ENCODE measurements at regions not wholly inside any gene's neighbourhood (a gene's known extent, or its start where the extent isn't known, plus 50 kb on each side); places are given as distances from the start of the nearest gene placed in this dataset.
"Not testable (repeated sequence)": the region's sequence is repeated elsewhere in the genome, so short reads cannot be mapped to it uniquely, and the experiment has no call there.

DNA sequence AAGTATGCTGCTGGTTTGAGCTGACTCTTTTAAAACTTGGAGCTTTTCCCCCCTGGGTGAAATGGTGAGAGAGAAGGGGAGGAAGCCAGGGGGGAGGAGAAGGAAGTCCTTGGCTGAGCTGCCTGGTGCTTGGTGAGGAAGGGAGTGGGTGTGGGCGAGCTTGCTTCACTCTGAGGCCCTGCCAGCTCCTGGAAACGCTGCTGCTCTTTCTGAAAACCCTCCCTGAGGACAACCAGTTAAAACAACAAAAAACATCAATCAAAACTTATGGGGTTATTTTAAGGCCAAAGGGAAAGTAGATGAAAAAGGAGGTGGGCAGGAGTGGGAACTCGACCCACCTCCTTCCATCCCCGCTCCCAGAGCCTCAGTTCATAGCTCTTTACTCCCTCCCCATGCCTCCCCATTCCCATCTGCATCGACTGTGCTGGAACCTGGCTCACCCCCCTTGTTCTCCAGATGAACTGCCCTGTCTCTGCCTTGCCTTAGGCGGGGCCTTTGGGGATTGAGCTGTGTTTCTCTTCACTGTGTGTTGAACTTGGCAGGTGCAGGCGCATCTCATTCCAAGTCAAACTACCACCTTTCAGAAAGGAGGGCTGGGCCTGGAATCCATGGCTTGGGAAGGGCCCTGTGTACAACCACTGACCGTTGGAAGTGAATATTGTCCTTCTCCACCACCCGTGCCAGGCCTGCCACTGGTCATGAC is 166.1 kb downstream of the ZNF621 start:
- TF ChIP-seq CTCF (conservative IDR thresholded peaks at IDR 0.05; ENCODE audit: low read length) (no peak), EZH2phosphoT487 (IDR thresholded peaks at IDR 0.05; ENCODE audit: borderline replicate concordance, low read depth, low read length) (no peak)
- CTCF ChIA-PET (ENCODE audit: unreplicated experiment) = no interaction called here

GRCh38 chr3:40691452-40691861 is 166.7 kb downstream of the ZNF621 start:
- Histone ChIP-seq H3K79me2 (ENCODE audit: insufficient read depth, low read depth, low read length) (no peaks in the 10 kb centered on the region), H3K9me2 (ENCODE audit: insufficient read depth, low read length) (no peaks in the 10 kb centered on the region), H3K27ac (ENCODE audit: low read depth, low read length, poor library complexity, severe bottlenecking) (no peak overlapping the region), H3K4me3 (ENCODE audit: low read depth, low read length, poor library complexity, severe bottlenecking) (no peak overlapping the region), H4K20me1 (ENCODE audit: insufficient read depth, low read length) (no peaks in the 10 kb centered on the region), H3K4me2 (ENCODE audit: low read length) (no peak overlapping the region), H3K36me3 (ENCODE audit: insufficient read depth, low read length) (no peaks in the 10 kb centered on the region), H3K4me1 (ENCODE audit: insufficient read depth, low read length, poor library complexity, severe bottlenecking) (no peaks in the 10 kb centered on the region), H2AFZ (ENCODE audit: low read length) (no peak overlapping the region), H3K9me3 (ENCODE audit: low read length) (no peaks in the 10 kb centered on the region)
- TF ChIP-seq CTCF (conservative IDR thresholded peaks at IDR 0.05; ENCODE audit: low read length) = no peak
- no peak for TF ChIP-seq EZH2phosphoT487 (IDR thresholded peaks at IDR 0.05; ENCODE audit: borderline replicate concordance, low read depth, low read length)
- ChIA-PET POLR2A (interaction anchor here (1.1 kb wide), 1 partner anchor 21 kb away, joined by 3 read pairs; no protein-coding TSS in a partner anchor), CTCF (ENCODE audit: unreplicated experiment) (no interaction called here)
- no TSS peak for BruUV-seq (replicated peaks)
- DNase-seq (ENCODE audit: low spot score) = no peak
- intact Hi-C loops (cut with micrococcal nuclease; ENCODE audit: unreplicated experiment) = no loop called here

More for the DNA sequence above, 166.1 kb downstream of the ZNF621 start:
- H3K4me2 ChIP-seq (ENCODE audit: low read length) = no peak overlapping the region
- H3K36me3 ChIP-seq (ENCODE audit: insufficient read depth, low read length) = no peaks in the 10 kb centered on the region
- no peaks in the 10 kb centered on the region for H3K9me3 ChIP-seq (ENCODE audit: low read length)
- H3K4me1 ChIP-seq (ENCODE audit: insufficient read depth, low read length, poor library complexity, severe bottlenecking) = no peaks in the 10 kb centered on the region
- no peak for DNase-seq (ENCODE audit: low spot score)
- intact Hi-C loops (cut with micrococcal nuclease; ENCODE audit: unreplicated experiment) = no loop called here
- no peaks in the 10 kb centered on the region for H3K79me2 ChIP-seq (ENCODE audit: insufficient read depth, low read depth, low read length)
- no peak overlapping the region for H3K4me3 ChIP-seq (ENCODE audit: low read depth, low read length, poor library complexity, severe bottlenecking)
- POLR2A ChIA-PET = interaction anchor here (0.8 to 1.1 kb wide), 3 partner anchors 10 to 24 kb away, joined by 3 to 5 read pairs (median 3); no protein-coding TSS in a partner anchor
- no peaks in the 10 kb centered on the region for H4K20me1 ChIP-seq (ENCODE audit: insufficient read depth, low read length)
- H3K27ac ChIP-seq (ENCODE audit: low read depth, low read length, poor library complexity, severe bottlenecking) = no peak overlapping the region
- BruUV-seq (replicated peaks) = no TSS peak
- H2AFZ ChIP-seq (ENCODE audit: low read length) = no peak overlapping the region
- no peaks in the 10 kb centered on the region for H3K9me2 ChIP-seq (ENCODE audit: insufficient read depth, low read length)

GRCh38 chr3:40695848-40696247 is 171.1 kb downstream of the ZNF621 start:
- intact Hi-C loops (cut with micrococcal nuclease; ENCODE audit: unreplicated experiment) = no loop called here
- BruUV-seq (replicated peaks) = no TSS peak

DNA sequence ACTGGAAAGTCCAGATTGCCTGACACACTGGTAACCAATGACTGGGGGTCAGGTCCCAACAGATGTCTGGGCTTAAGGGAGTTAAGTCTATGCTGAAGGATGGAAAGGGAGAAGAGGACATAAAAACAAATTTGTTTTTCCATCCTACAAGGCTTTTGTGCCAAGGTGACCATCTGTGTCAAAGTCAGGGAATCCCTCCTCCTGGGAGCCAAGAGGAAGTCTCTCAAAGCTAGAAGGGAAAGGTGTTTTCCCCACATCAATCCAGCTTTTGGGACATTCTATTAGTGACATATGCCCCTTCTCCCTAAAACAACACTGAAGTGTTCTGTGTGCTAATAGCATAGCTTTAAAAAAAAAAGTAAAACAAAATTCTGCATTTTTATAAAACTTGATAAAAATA is 173.9 kb downstream of the ZNF621 start:
- H3K79me2 ChIP-seq (ENCODE audit: insufficient read depth, low read depth, low read length); H3K9me2 ChIP-seq (ENCODE audit: insufficient read depth, low read length); H3K4me2 ChIP-seq (ENCODE audit: low read length); H3K9me3 ChIP-seq (ENCODE audit: low read length); H3K36me3 ChIP-seq (ENCODE audit: insufficient read depth, low read length); H3K27ac ChIP-seq (ENCODE audit: low read depth, low read length, poor library complexity, severe bottlenecking); CTCF ChIA-PET (ENCODE audit: unreplicated experiment); intact Hi-C loops (cut with micrococcal nuclease; ENCODE audit: unreplicated experiment); H4K20me1 ChIP-seq (ENCODE audit: insufficient read depth, low read length); H2AFZ ChIP-seq (ENCODE audit: low read length); H3K4me3 ChIP-seq (ENCODE audit: low read depth, low read length, poor library complexity, severe bottlenecking); BruUV-seq (replicated peaks); POLR2A ChIA-PET; DNase-seq (ENCODE audit: low spot score); H3K4me1 ChIP-seq (ENCODE audit: insufficient read depth, low read length, poor library complexity, severe bottlenecking): not testable (repeated sequence)

More at GRCh38 chr3:40695848-40696247, 171.1 kb downstream of the ZNF621 start:
- no peak overlapping the region for H3K27ac ChIP-seq (ENCODE audit: low read depth, low read length, poor library complexity, severe bottlenecking)
- H3K4me2 ChIP-seq (ENCODE audit: low read length) = no peak overlapping the region
- CTCF ChIA-PET (ENCODE audit: unreplicated experiment) = no interaction called here
- H3K36me3 ChIP-seq (ENCODE audit: insufficient read depth, low read length) = no peaks in the 10 kb centered on the region
- no peaks in the 10 kb centered on the region for H4K20me1 ChIP-seq (ENCODE audit: insufficient read depth, low read length)
- no peaks in the 10 kb centered on the region for H3K4me1 ChIP-seq (ENCODE audit: insufficient read depth, low read length, poor library complexity, severe bottlenecking)
- no peak for DNase-seq (ENCODE audit: low spot score)
- no peaks in the 10 kb centered on the region for H3K9me3 ChIP-seq (ENCODE audit: low read length)
- no peak for TF ChIP-seq EZH2phosphoT487 (IDR thresholded peaks at IDR 0.05; ENCODE audit: borderline replicate concordance, low read depth, low read length)
- TF ChIP-seq CTCF (conservative IDR thresholded peaks at IDR 0.05; ENCODE audit: low read length) = no peak
- H2AFZ ChIP-seq (ENCODE audit: low read length) = no peak overlapping the region
- POLR2A ChIA-PET = no interaction called here
- H3K79me2 ChIP-seq (ENCODE audit: insufficient read depth, low read depth, low read length) = no peaks in the 10 kb centered on the region
- no peaks in the 10 kb centered on the region for H3K9me2 ChIP-seq (ENCODE audit: insufficient read depth, low read length)
- H3K4me3 ChIP-seq (ENCODE audit: low read depth, low read length, poor library complexity, severe bottlenecking) = no peak overlapping the region

All from OCI-LY7 (cell line).